GM10248 (cell line): ENCODE measurements at regions not wholly inside any gene's neighbourhood (a gene's known extent, or its start where the extent isn't known, plus 50 kb on each side); places are given as distances from the start of the nearest gene placed in this dataset.

Source experiments
- CTCF ChIA-PET: fragments of 300-600 bp; sonication (Branson Sonifier 250); formaldehyde crosslinking; extraction: SDS; loops from one replicate; lab custom pipeline; 2021; ENCODE audit warnings: antibody characterized with exemption; lab: Yijun Ruan, JAX
- POLR2A ChIA-PET: fragments of 350-650 bp; sonication (Branson Sonifier 250); formaldehyde crosslinking; extraction: SDS; loops from one replicate; lab custom pipeline; 2020; ENCODE audit warnings: antibody characterized with exemption; lab: Yijun Ruan, JAX
- DNase-seq: peaks from one replicate; pipeline ENCODE4 v3.0.0; 2012; ENCODE audit errors: extremely low spot score
- TF ChIP-seq, protein P1 (sequence below): IDR thresholded peaks from 2 replicates; pipeline ENCODE4 v1.5.1; 2012; ENCODE audit warnings: mild to moderate bottlenecking, low read depth; ENCODE audit errors: extremely low read depth, missing control alignments, control extremely low read depth

DNA sequence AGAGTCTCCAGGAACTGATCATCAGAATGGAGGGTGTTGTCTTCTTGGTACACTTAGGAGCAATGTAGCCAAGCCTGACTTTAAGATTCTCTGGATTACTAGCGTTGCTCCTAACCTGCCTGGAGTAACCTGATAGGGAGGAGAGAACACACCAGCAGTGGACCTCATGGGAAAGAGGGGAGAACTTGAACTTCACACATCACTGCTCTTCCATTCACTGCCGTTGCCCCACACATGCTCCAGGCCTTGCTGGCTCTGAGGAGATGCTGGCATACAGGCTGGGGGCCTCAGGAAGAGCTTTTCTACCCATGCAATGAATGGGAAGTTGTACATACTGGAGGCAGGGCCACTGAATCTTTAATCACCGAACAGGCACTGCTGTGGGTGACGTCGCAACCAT, 60.3 kb upstream of the ADAMTS16 start:
- ChIA-PET POLR2A (no interaction called here), CTCF (interaction anchor here (1.6 kb wide), 1 partner anchor 61 kb away, joined by 4 read pairs; the partner anchor contains the start of gene ADAMTS16)
- DNase-seq = no peak
- TF ChIP-seq, protein P1, sequence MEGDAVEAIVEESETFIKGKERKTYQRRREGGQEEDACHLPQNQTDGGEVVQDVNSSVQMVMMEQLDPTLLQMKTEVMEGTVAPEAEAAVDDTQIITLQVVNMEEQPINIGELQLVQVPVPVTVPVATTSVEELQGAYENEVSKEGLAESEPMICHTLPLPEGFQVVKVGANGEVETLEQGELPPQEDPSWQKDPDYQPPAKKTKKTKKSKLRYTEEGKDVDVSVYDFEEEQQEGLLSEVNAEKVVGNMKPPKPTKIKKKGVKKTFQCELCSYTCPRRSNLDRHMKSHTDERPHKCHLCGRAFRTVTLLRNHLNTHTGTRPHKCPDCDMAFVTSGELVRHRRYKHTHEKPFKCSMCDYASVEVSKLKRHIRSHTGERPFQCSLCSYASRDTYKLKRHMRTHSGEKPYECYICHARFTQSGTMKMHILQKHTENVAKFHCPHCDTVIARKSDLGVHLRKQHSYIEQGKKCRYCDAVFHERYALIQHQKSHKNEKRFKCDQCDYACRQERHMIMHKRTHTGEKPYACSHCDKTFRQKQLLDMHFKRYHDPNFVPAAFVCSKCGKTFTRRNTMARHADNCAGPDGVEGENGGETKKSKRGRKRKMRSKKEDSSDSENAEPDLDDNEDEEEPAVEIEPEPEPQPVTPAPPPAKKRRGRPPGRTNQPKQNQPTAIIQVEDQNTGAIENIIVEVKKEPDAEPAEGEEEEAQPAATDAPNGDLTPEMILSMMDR = no peak

DNA sequence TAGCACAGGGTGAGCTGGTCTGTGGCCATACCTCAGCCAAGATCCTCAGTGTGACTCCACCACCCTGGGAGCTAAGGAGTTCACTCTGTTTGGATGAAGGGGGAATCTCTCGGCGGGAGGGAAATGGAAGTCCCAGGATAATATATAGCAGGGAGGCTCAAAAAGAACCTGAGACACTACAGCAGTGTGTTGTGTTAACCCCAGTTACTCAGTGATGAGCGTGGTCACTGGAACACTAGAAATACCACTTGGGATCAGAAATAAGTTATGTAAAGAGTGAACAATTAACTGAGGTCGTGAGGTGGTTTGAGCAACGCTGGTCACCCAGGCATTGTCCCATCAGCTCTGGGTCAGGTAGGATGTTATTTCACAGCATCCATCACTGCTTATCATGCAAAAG, 59.3 kb upstream of the ADAMTS16 start:
- no peak for DNase-seq
- ChIA-PET CTCF (interaction anchor here (1.2 to 1.6 kb wide), 3 partner anchors 15 to 198 kb away, joined by 3 to 4 read pairs (median 3); partner anchors contain the start of gene ADAMTS16), POLR2A (no interaction called here)
- TF ChIP-seq, protein P1 = no peak

DNA sequence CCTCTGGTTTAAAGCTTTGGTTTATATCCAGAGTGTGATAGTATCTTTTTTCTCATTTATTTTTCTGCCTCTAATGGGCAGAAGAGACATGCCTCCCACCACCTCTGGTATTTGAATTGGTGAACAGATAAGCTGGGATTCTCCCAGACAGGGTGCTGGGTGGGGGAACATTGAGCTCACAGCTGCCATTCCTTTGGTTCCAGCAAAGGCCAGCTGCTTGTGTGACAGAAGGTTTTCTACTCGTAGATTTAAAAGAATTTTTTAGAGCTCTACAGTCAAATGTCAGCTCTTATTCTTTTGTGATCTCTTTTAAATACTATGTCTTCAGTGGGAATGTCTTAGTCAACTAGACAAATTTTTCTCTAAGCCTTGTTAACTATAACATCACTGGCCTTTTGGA, 54.7 kb upstream of the ADAMTS16 start:
- ChIA-PET CTCF (interaction anchor here (1.1 kb wide), 1 partner anchor 23 kb away, joined by 4 read pairs; no protein-coding TSS in a partner anchor), POLR2A (no interaction called here)
- TF ChIP-seq, protein P1 = no peak
- DNase-seq = no peak

DNA sequence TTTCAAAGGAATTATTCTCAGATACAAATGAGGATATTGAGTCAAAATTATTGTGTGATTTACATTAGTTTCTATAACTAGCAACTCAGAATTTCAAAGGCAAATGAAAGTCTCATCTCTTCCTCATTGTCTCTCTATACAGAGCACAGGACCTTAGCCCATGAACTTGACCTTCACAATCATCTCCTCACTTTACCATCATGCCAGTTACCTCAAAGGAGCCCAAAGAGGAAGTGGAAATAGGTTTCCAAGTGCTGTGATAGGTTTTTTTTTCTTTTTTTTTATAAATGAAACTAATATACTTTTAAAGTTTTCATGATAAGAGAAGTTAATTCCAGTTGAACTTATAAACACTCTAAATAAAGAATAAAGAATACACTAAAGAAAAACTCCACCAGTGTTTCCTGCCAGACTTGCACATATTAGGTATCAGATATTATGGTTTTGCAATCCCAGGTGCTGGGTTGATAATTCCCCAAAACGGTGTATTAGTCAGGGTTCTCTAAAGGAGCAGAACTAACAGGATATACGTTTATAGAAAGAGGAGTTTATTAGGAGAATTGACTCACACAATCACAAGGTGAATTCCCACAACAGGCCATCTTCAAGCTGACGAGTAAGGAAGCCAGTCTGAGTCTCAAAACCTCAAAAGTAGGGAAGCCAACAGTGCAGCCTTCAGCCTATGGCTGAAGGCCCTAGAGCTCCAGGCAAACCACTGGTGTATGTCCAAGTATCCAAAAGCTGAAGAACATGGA, 50.1 kb upstream of the ADAMTS16 start:
- TF ChIP-seq, protein P1 = no peak
- POLR2A ChIA-PET = no interaction called here
- CTCF ChIA-PET = interaction anchor here (1.2 kb wide), 1 partner anchor 13 kb away, joined by 3 read pairs; no protein-coding TSS in a partner anchor
- DNase-seq = no peak
